NCI-H226 (cell line): ENCODE measurements at regions not wholly inside any gene's neighbourhood (a gene's known extent, or its start where the extent isn't known, plus 50 kb on each side); places are given as distances from the start of the nearest gene placed in this dataset.
A peak's percentile ranks its signal among the peaks of the same experiment; 100 is the strongest.
"Not testable (repeated sequence)": the region's sequence is repeated elsewhere in the genome, so short reads cannot be mapped to it uniquely, and the experiment has no call there.

ENCODE experiments used
- DNase-seq: peaks from one replicate; pipeline ENCODE4 v3.0.0-alpha.2; 2015

- no peak for DNase-seq
These were observed 404.3 kb downstream of the JRKL start for GRCh38 chr11:96794152-96794551.

- DNase-seq: no peak
These were observed 408.6 kb downstream of the JRKL start for GRCh38 chr11:96798445-96798844.

GRCh38 chr11:96815236-96815635 lies 425.4 kb downstream of the JRKL start:
- DNase-seq: no peak

- peak; percentile 81 for DNase-seq
These were observed 427.9 kb downstream of the JRKL start for GRCh38 chr11:96817482-96818399.

- peak; percentile 43 for DNase-seq
These were observed 437.4 kb downstream of the JRKL start for GRCh38 chr11:96827164-96827563.

GRCh38 chr11:96841792-96842191 lies 452.0 kb downstream of the JRKL start:
- no peak for DNase-seq

- DNase-seq: no peak
These were observed 452.9 kb downstream of the JRKL start for GRCh38 chr11:96842731-96843130.

GRCh38 chr11:96854425-96854824 lies 464.6 kb downstream of the JRKL start:
- DNase-seq: no peak

- not testable (repeated sequence) for DNase-seq
These were observed 471.9 kb downstream of the JRKL start for GRCh38 chr11:96861722-96862121.

GRCh38 chr11:96863520-96863919 lies 473.7 kb downstream of the JRKL start:
- peak; percentile 71 for DNase-seq

- no peak for DNase-seq
These were observed 475.2 kb downstream of the JRKL start for GRCh38 chr11:96865020-96865419.

- DNase-seq: peak; percentile 72
These were observed 479.4 kb downstream of the JRKL start for GRCh38 chr11:96869207-96869606.

GRCh38 chr11:96875712-96876111 lies 485.9 kb downstream of the JRKL start:
- no peak for DNase-seq

- no peak for DNase-seq
These were observed 488.7 kb downstream of the JRKL start for GRCh38 chr11:96878299-96879051.

GRCh38 chr11:96882622-96883021 lies 492.8 kb downstream of the JRKL start:
- DNase-seq: not testable (repeated sequence)

GRCh38 chr11:96885405-96885804 lies 495.6 kb downstream of the JRKL start:
- DNase-seq: no peak

GRCh38 chr11:96885912-96886311 lies 496.1 kb downstream of the JRKL start:
- no peak for DNase-seq

GRCh38 chr11:96893988-96894387 lies 504.2 kb downstream of the JRKL start:
- no peak for DNase-seq

- no peak for DNase-seq
These were observed 504.8 kb downstream of the JRKL start for GRCh38 chr11:96894587-96894986.

GRCh38 chr11:96899971-96900370 lies 510.2 kb downstream of the JRKL start:
- DNase-seq: no peak

GRCh38 chr11:96905143-96905542 lies 515.3 kb downstream of the JRKL start:
- DNase-seq: peak; percentile 21

- DNase-seq: no peak
These were observed 515.9 kb downstream of the JRKL start for GRCh38 chr11:96905663-96906062.

GRCh38 chr11:96906476-96906875 lies 516.7 kb downstream of the JRKL start:
- no peak for DNase-seq

- no peak for DNase-seq
These were observed 536.0 kb downstream of the JRKL start for GRCh38 chr11:96925862-96926261.
